GM18867 (cell line): ENCODE measurements at regions not wholly inside any gene's neighbourhood (a gene's known extent, or its start where the extent isn't known, plus 50 kb on each side); places are given as distances from the start of the nearest gene placed in this dataset.
A peak's percentile ranks its signal among the peaks of the same experiment; 100 is the strongest.

Experiments used
- ATAC-seq: cut with Tn5 transposase; IDR thresholded peaks from one replicate; pipeline ENCODE4 v1.9.1; 2021; ENCODE audit warnings: mild to moderate bottlenecking, moderate library complexity; ENCODE audit not compliant: unreplicated experiment

DNA sequence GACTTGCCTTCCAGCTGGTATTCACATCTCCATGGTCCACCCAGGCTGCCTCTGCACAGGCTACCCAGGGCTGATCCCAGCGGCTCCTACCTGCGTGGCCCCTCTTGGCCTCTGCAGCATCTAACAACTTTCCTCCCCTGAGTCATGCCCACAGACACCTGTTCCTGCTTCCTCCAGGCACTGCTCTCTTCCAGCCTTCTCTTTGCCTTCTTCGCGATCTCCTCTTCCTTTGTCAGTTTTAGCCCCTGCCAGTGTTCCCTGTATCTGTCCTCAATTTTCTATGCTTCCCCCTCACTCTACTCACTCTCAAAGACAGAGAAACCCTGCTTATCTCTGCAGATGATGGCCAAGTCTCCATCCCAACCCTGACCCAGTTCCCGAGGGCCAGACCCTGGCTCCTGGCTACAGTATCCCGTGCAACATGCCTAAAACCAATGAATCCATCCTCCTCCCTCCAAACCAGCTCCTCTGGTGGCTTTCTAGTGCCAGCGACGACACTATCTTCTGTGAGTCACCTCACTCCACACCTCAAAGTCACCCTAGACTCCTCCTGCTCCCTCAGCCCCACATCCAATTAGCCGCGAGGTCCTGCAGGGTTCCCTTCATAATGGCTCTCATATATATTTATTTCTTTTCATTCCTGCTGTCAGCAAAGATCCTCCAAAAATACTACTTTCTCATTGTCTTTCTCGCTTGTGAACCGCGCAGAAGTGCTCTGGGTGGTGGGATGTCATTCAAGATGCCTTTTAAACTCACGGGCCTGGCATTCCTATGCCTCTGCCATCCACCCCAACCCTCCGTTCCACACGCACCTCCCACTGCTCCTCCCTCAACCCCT, 259.2 kb downstream of the TOMM20 start:
- ATAC-seq, result no peak

DNA sequence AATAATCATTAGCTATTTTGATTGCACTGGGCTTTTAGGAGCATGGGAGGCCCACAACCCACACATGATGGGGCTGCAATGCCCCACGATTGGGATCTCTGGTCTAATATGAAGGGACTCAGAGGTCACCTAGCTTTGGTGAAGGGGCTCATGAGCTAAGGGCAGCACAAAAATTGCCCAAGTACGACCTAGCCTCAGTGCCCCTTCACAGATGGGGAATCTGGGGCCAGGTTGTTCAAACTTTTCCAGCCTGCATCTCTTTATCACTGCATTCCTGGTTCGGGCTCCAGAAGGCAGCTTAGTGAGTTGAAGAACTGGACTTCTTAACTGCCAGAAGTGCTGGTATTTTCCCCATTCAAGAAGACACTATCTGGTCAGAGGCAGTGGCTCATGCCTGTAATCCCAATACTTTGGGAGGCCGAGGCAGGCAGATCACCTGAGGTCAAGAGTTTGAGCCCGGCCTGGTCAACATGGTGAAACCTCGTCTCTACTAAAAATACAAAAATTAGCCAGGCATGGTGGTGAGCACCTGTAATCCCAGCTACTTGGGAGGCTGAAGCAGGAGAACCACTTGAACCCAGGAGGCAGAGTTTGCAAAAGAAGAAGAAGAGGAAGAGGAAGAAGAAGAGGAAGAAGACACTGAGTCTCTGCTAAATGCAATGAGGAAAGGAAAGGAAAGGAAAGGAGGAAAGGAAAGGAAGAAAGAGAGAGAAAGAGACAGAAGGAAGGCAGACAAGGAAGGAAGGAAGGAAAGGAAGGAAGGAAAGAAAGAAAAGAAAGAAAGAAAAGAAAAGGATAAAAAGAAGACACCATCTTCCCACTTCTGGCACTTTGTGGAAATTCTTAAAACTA, 258.5 kb upstream of the IRF2BP2 start:
- ATAC-seq, result no peak

DNA sequence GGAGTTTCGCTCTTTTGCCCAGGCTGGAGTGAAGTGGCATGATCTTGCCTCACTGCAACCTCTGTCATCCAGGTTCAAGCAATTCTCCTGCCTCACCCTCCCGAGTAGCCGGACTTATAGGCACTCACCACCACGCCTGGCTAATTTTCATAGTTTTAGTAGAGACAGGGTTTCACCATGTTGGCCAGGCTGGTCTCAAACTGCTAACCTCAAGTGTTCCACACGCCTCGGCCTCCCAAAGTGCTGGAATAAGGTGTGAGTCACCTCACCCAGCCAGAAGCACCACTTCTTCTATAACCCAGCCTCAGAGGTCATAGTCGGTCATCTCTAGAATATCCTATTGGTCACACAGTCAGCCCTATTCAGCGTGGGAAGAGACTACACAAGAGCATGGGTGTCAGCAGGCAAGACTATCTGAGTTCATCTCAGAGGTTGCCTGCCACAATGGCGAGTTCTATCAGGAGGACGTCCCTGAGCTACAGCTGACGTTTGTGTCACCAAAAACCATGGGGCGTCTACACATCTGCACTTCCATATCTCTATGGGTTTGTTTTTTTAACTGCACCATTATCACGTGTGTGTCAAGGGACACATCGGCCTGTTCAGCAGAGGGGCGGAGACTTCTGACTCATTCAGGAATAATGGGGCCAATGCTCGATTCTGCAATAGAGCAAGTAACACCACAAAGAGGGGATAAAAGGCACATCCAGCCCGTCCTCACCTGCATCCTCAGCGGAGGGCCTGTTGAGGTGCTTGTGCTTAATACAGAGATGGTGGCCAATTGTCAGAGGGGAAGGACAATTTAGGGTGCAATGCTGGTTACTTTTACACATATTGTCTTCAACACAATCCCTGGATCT, 256.3 kb upstream of the IRF2BP2 start:
- no peak for ATAC-seq

DNA sequence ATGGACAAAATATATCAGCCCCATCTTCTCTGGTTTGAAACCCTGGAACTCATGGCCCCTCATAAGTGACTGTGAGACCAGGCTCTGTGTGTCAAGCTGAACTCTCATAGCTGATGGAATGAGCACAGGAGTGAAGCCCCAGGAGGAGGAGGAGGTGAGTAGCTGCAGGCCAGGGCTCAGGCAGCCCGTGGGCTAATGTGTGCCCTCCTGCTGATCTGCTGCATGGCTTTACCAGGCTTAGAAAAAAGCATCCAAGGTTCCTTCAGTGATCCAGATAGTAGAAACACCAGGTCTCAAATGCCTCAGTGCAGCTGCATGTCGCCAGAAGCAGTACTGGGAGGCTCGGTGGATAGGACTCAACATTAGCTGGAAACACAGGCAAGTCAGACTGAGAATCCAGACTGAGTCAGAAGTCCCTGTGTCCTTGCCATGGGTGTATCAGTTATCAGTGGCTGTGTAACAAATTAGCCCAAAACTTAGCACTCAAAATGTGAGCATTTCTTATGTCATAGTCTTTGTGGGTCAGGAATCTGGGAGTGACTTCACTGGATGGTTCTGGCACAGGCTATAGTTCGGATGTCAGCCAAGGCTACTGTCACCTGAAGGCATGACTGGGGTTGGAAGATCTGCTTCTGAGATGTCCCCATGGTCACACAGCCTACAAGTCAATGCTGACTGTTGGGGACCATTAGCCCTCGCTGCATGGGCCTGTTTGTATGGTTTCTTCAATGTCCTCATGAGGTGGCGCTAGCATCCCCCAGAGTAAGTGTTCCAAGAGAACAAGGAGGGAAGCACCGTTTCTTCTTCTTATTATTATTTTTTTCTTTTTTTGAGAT, 255.4 kb upstream of the IRF2BP2 start:
- ATAC-seq, result no peak

DNA sequence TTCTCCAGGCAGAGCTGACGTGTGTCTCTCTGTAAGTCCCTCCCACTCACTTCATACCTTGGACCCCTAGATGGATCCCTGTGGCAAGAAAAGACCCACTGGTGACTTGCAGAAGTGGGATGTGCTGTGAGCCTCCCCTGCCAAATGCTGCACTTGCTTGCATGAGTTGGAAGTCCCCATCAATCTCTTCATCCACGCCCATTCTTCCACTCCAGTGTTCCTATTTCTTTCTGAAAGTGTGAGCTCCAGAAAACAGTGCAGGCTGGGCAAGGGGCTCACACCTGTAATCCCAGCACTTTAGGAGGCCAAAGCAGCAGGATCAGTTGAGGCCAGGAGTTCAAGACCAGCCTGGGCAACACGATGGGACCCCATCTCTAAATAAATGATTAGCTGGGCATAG, 254.1 kb upstream of the IRF2BP2 start:
- ATAC-seq, result no peak

DNA sequence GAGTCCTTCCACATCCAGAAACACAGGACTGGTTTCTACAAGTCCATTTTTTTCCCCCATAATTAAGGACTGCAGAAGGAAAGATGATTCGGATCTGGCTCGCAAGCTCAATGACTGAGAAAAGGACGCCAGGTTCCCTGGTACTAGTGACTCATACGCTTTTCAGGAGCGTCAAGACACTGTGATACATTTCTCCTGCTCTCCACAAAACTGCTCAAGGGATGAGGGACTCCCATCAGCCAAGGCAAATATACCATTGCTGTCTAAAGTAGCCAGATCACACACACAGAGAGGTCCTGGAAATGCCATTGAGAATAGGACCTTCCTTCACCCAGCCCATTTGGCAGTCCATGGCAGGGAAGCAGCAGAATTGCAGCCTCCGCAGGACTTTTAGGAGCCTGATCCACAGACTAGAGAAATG, 253.6 kb upstream of the IRF2BP2 start:
- no peak for ATAC-seq

DNA sequence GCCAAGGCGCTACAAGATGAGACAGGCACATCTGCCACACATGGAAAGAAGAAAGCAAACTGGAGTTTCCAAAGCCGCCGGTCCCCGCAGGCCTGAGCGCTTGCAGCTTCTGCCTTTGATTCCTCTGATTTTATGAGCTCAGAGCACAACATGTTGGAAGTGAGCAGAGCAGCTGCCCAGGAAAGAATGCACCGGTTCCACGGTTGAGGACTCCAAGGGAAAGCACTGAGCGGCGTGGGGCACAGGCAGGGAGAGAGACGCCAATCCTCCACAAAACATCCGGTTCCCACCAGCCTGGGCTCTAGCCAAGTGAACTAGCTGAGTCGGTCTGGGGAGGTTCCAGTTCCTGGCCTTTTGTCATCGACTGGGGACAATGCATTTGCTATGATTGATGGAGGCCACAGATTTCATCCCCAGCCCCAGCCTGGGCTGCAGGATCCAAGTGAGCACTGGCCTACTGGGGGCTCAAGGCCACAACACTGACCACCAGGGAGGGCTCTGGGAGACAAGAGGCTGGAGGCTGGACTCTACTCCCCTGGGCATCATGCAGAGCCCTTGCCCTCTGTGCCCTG, 253.1 kb upstream of the IRF2BP2 start:
- no peak for ATAC-seq

DNA sequence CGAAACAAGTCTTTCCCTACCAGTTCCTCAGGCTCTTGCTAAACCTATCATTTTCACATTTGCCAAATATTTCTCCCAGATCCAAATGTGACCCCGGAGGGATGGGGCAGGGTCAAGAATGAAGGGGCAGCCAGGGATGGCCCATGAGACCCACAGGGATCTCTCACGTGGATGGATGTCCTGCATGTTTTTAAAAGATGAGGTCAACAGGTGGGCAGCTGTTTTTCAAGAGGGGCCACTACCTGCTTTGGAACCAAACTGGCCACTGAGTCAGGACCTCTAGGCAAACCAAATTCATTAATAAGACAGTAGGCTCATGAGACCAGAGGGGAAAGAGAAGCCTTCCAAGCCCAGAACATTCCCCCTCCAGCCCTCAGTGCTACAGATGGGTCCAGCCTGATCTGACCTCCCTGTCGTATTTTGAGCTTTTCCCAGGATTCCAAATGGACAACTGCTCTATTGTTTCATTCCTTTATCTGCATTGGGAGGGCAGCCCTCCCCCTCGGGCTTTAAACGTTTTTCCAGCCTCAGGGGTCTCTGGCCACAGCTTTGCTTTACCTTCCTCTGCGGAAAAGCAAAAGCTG, 252.5 kb upstream of the IRF2BP2 start:
- ATAC-seq, result no peak

DNA sequence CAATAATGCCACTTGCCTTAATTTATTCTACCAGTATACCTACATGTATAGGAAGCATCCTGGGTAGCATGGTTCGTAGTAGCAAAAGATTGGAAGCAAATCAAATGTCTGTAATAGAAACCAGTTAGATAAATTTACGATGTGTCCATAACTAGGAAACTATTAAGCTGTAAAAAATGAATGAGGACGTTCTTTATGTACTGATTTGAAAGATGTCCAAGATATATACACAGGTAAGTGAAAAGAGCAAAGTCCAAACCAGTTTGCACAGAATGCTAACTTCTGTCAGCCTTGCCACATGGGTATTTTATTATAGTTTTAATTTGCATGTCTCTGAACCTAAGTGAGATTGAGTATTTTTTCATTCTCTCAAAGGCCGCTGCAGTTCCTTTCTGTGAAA, 251.8 kb upstream of the IRF2BP2 start:
- ATAC-seq, result no peak

DNA sequence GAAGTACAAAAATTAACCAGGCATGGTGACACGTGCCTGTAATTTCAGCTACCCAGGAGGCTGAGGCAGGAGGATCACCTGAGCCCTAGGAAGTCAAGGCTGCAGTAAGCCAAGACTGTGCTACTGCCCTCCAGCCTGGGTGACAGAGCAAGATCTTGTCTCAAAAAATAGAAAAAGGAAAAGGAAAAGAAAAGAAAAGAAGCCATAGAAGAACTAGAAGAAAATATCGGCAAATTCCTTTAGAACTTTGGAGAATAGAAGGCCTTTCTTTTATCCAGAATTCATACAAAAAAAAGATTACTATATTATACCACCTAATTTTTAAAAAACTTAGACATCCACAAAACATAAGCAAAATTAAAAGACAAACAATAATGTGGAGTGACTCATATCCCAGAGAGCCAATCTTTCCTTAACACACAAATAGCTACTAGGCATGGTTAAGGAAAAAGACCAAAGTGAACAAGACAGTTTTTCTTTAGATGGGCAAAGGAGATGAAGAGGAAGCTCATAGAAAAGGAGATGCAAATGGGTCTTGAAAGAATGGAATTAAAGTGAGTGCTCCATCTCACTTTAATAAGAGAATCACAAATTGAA, 251.1 kb upstream of the IRF2BP2 start:
- ATAC-seq, result no peak

DNA sequence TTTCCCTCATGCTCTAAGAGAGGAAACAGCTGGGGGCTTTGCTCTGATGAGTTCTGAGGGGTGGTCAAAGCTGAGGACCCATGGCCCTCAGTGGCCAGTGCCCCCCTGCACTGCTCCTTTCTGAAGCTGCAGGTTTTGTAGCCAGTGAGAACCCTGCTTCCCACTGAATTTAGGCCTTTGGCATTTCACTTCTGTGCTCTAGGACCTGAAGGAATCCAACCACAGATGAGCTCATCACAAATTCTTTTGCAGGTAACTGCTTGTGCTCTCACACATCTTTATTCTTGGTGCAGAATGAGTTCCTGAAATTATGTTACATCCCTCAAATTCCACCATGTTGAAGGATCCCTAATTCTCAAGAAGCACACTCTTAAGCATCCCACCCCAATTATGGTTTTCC, 248.7 kb upstream of the IRF2BP2 start:
- no peak for ATAC-seq

DNA sequence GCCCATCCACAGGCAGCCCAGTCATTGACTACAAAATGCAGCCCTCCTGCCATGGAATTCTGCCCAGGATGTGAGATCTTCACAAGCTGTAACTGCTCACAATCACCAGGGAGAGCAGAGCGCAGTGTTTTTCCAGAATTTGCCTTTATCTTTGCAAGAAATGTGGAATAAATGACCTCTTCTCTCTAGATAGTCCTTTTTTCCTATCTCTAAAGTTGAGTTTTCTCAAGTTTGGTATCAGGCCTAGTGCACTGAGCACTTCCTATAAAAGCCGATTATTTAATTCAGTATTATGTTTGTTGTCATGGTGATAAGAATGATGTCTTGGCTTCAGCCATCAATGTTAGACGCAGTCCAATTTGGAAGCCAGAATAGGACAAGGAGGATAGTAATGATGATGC, 246.9 kb upstream of the IRF2BP2 start:
- no peak for ATAC-seq

DNA sequence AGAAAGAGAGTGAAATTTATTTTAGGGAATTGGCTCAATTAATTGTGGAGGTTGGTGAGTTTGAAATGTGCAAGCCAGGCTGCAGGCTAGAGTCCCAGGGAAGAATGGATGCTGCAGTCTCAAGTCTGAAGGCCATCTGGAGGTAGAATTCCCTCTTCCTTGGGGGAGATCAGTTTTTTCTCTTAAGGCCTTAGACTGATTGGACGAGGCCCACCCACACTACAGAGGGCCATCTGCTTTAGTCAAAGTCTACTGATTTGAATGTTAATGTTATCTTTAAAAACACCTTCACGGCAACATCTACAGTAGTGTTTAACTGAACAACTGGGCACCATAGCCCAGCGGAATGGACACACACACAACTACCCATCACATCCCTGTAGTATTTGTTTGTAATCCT, 245.9 kb upstream of the IRF2BP2 start:
- no peak for ATAC-seq

DNA sequence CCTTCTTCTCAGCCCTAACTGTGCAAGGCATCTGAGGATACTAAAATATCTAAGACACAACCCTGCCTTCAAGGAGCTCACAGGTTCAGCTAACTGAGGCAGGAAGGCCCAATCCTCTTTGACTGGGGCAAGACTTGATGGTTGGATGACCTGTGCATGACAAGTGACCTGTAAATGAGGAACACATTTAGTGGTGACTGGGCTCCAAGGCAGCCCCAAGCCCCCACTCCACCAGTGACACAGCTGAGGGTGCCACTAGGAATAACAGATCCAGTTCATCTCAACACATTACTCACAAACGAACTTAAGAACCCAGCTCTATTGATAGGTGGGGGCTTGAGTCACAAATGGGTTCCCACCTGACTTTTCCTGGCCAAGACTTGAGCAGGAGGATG, 244.7 kb upstream of the IRF2BP2 start:
- ATAC-seq, result no peak

DNA sequence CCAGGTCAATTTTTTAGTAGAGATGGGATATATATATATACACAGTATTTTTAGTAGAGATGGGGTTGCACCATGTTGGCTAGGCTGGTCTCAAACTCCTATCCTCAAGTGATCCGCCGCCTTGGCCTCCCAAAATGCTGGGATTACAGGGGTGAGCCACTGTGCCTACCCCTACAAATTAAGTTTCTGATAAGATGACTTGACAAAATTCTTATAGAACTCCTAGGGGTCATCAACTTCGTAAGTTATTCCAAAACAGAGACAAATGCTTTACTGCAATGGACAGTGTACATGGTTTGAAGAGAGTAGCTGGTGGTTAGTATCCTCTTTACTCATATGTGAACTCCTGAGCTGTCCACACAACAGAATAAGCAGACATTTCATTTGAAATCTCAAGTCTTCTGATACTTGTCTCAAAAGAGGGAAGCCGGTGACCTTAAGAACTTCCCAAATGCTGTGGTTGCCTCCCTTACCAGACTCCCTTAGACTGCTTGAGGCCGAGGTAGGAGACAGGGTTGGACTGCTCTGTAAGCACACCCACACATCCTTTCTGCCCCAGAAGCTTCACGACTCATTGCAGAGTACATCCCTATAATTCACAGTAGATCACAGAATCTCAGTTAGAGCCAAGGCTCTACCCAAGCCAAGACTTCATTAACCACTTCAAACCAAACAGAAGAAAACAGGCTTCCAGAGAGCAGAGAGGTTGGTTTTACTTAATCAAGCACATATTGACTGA, 244.1 kb upstream of the IRF2BP2 start:
- ATAC-seq, result no peak

DNA sequence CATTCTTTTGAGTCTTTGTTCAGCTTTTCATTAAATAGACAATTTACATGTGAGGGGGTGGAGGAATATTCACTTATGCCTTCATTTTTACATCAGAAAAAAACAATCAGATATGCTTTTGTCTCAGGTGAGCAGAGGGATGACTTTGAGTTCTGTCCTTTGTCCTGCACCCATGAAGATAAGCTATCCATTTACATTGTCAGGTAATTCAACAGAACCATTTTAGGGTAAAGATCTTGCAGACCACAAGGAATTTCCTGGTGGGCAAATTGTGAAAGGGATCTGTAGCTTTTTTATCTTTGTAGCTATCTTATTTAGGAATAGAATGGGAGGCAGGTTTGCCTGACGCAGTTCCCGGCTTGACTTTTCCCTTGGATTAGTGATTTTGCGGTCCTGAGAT, 242.7 kb upstream of the IRF2BP2 start:
- ATAC-seq, result no peak

DNA sequence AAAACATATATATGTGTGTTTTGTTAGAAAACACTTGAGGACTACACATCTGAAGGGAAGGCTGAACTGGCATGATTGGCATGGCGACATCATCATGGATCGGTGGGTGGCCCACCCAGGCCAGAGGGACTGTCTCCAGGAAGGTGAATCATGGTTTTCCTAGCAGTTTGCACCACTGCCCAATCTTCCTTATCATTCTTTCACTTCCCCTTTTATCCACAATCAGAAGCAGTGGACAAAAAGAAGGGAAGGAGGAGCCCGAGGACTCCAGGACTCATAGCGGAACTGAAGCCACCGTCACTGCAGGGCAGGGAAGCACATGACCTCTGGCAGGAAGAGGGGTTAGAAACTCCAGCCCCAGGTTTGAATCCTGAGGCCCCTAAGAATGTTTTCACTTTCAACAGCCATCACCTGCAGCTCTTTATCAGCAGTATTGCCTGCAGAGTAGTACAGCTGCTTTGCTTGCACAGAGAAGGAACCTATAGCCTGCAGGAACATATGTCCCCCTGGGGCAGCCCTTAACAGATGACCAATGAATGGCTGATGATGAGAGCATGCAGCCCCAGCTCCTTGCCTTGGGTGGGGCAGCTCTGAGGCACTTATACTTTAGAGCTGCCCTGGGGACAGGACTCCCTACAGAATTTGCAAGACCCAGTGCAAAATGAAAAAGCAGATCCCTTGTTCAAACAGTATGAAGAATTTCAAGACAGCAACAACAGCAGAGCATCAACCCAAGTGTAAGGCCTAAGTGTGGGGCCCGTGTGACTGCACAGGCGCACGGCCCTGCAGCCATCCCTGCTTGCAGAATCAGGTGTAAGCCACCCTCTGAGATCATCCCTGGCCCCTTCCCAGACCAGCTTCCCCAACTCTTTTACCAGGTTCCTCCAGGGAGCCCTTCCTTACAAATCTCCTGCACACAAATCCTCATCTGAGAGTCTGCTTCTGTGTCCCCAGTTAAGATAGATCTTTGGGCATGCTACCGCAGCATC, 241.8 kb upstream of the IRF2BP2 start:
- peak; percentile 73 for ATAC-seq
